ENCODE measurements at regions not wholly inside any gene's neighbourhood (a gene's known extent, or its start where the extent isn't known, plus 50 kb on each side); places are given as distances from the start of the nearest gene placed in this dataset.

DNA sequence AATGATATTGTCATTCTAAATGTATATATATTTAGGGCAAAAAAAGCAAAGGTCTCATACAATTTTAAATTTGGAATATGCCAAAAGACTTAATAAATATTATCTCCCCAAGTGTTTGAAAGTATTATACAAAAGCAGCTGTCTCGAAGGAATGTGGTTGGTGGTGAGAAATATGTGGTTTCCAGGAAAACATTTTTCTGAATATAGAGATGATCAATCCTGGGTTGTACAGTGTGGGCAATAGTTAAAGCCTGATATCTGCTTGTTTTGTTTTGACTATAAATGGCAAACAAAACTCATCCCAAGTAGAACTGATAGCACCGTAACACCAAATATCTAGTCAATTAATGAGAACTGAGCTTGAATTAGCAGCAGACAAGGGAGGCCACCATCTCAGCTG, 391.8 kb upstream of the CD180 start (continued):
- TF ChIP-seq, protein P1, sequence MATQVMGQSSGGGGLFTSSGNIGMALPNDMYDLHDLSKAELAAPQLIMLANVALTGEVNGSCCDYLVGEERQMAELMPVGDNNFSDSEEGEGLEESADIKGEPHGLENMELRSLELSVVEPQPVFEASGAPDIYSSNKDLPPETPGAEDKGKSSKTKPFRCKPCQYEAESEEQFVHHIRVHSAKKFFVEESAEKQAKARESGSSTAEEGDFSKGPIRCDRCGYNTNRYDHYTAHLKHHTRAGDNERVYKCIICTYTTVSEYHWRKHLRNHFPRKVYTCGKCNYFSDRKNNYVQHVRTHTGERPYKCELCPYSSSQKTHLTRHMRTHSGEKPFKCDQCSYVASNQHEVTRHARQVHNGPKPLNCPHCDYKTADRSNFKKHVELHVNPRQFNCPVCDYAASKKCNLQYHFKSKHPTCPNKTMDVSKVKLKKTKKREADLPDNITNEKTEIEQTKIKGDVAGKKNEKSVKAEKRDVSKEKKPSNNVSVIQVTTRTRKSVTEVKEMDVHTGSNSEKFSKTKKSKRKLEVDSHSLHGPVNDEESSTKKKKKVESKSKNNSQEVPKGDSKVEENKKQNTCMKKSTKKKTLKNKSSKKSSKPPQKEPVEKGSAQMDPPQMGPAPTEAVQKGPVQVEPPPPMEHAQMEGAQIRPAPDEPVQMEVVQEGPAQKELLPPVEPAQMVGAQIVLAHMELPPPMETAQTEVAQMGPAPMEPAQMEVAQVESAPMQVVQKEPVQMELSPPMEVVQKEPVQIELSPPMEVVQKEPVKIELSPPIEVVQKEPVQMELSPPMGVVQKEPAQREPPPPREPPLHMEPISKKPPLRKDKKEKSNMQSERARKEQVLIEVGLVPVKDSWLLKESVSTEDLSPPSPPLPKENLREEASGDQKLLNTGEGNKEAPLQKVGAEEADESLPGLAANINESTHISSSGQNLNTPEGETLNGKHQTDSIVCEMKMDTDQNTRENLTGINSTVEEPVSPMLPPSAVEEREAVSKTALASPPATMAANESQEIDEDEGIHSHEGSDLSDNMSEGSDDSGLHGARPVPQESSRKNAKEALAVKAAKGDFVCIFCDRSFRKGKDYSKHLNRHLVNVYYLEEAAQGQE (IDR thresholded peaks at IDR 0.05): no peak

DNA sequence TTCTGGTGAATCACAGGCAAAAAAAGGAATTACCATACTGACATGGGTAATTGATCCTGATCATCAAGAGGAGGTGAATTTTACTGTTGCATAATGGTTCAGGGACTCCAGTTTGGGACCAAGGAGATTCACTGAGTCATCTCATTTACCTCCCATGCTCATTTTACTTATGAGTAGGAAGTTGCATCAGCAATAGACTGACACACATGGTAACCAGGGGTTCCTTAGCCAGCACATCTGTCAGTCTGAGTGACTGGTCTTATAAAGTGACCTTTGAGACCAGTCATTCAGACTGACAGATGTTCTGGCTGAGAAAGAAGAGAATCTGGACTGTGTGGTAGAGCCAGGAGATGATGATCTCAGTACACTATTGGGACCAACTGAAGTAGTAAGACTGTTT, 384.6 kb upstream of the CD180 start:
- TF ChIP-seq CEBPB (IDR thresholded peaks at IDR 0.05) (no peak), MAZ (IDR thresholded peaks at IDR 0.05; ENCODE audit: borderline replicate concordance, low read depth, low read length) (no peak), CHD4 (IDR thresholded peaks at IDR 0.05; ENCODE audit: borderline replicate concordance) (no peak), SMC3 (IDR thresholded peaks at IDR 0.05) (no peak), TFCP2L1 (CRISPR knock-in tag; IDR thresholded peaks at IDR 0.05) (no peak), POLR2A (IDR thresholded peaks at IDR 0.05; ENCODE audit: low read length) (no peak), EHMT2 (IDR thresholded peaks at IDR 0.05; ENCODE audit: low read depth) (no peak), RARB (CRISPR knock-in tag; IDR thresholded peaks at IDR 0.05) (no peak), RNF2 (IDR thresholded peaks at IDR 0.05; ENCODE audit: borderline replicate concordance, low read depth) (no peak), RFX5 (IDR thresholded peaks at IDR 0.05) (no peak), JUN (IDR thresholded peaks at IDR 0.05) (no peak), ZFP36 (IDR thresholded peaks at IDR 0.05; ENCODE audit: borderline replicate concordance, partially characterized antibody) (no peak), KDM5A (IDR thresholded peaks at IDR 0.05) (no peak), CBX2 (IDR thresholded peaks at IDR 0.05; ENCODE audit: borderline replicate concordance, low read depth) (no peak), HDAC2 (IDR thresholded peaks at IDR 0.05) (no peak)
- TF ChIP-seq, protein P2, sequence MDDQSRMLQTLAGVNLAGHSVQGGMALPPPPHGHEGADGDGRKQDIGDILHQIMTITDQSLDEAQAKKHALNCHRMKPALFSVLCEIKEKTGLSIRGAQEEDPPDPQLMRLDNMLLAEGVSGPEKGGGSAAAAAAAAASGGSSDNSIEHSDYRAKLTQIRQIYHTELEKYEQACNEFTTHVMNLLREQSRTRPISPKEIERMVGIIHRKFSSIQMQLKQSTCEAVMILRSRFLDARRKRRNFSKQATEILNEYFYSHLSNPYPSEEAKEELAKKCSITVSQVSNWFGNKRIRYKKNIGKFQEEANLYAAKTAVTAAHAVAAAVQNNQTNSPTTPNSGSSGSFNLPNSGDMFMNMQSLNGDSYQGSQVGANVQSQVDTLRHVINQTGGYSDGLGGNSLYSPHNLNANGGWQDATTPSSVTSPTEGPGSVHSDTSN (IDR thresholded peaks at IDR 0.05): no peak
- ATAC-seq (no peak), DNase-seq (ENCODE audit: low read depth in 1 of 2, low spot score in 1 of 2) (no peak), FAIRE-seq (no peak)
- Histone ChIP-seq H3K27ac (no peak overlapping the region), H3K4me2 (no peak overlapping the region), H3K9me3 (no peaks in the 10 kb centered on the region), H3K4me1 (no peaks in the 10 kb centered on the region), H3K4me3 (no peak overlapping the region)
- ChIA-PET CTCF (no interaction called here), POLR2A (no interaction called here)

DNA sequence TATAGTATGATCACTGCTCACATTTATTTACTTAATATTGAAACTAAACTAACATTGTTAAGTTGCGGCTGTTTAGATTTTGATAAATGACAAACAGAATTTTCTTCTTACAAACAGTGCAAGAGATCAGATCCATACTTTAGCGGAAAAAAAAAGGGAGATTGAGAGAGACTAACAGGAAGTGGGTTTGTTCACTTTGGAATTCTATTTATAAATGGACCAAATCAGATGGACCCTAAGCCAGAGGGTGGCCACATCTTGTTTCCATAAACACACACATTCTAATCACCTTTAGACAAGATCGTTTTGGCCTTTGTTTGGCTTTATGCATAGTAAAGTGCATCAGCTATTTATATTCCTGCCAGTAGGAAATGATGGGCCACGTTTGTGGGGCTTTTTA, 381.4 kb upstream of the CD180 start:
- TF ChIP-seq EP300 (IDR thresholded peaks at IDR 0.05) (no peak), NFE2L2 (conservative IDR thresholded peaks at IDR 0.05; ENCODE audit: low read length) (no peak), EHMT2 (IDR thresholded peaks at IDR 0.05; ENCODE audit: low read depth) (no peak), CHD2 (IDR thresholded peaks at IDR 0.05; ENCODE audit: low read length, partially characterized antibody) (no peak), TP53 (CRISPR knock-in tag; IDR thresholded peaks at IDR 0.05) (no peak), FOXS1 (CRISPR knock-in tag; IDR thresholded peaks at IDR 0.05) (no peak), CEBPB (IDR thresholded peaks at IDR 0.05) (no peak)
- Histone ChIP-seq H3K9me3 (no peaks in the 10 kb centered on the region), H3K4me2 (no peak overlapping the region), H3K4me3 (no peak overlapping the region), H3K4me1 (no peaks in the 10 kb centered on the region), H3K27ac (no peak overlapping the region)
- ChIA-PET CTCF (no interaction called here), POLR2A (no interaction called here)
- no peak for FAIRE-seq
- ATAC-seq: no peak
- WGBS (ENCODE audit: missing lambda C conversion rate): 35% methylated on average over 4 of the region's 4 CpGs
- no peak for DNase-seq (ENCODE audit: low read depth in 1 of 2, low spot score in 1 of 2)
